H9 (cell line): ENCODE measurements at regions not wholly inside any gene's neighbourhood (a gene's known extent, or its start where the extent isn't known, plus 50 kb on each side); places are given as distances from the start of the nearest gene placed in this dataset.

ENCODE experiments used
- DNase-seq: peaks from one replicate; pipeline ENCODE4 v3.0.0-alpha.2; 2017
- H2AFZ ChIP-seq: one replicate; pipeline ENCODE4 v1.6.1; 2013; ENCODE audit warnings: mild to moderate bottlenecking, low read length, control low read depth, moderate library complexity
- H2AK5ac ChIP-seq: 2 replicates; pipeline ENCODE4 v1.6.1; 2013; ENCODE audit warnings: low read length, control low read depth, mixed read lengths; ENCODE audit not compliant: insufficient read length
- H2BK120ac ChIP-seq: one replicate; pipeline ENCODE4 v1.6.1; 2013; ENCODE audit warnings: low read depth, mild to moderate bottlenecking, low read length, control low read depth, inconsistent platforms; ENCODE audit not compliant: poor library complexity, severe bottlenecking
- H2BK12ac ChIP-seq: 2 replicates; pipeline ENCODE4 v1.6.1; 2013; ENCODE audit warnings: low read length, control low read depth, mixed read lengths, low read depth; ENCODE audit not compliant: insufficient read length
- H2BK15ac ChIP-seq: 2 replicates; pipeline ENCODE4 v1.6.1; 2013; ENCODE audit warnings: low read depth, low read length, control low read depth
- H2BK20ac ChIP-seq: one replicate; pipeline ENCODE4 v1.6.1; 2013; ENCODE audit warnings: low read depth, mild to moderate bottlenecking, low read length, control low read depth, inconsistent platforms; ENCODE audit not compliant: poor library complexity, severe bottlenecking
- H2BK5ac ChIP-seq: 2 replicates; pipeline ENCODE4 v1.6.1; 2013; ENCODE audit warnings: low read length, control low read depth, mixed read lengths; ENCODE audit not compliant: insufficient read length
- H3K14ac ChIP-seq: 2 replicates; pipeline ENCODE4 v1.6.1; 2013; ENCODE audit warnings: low read length, control low read depth; ENCODE audit not compliant: insufficient read depth
- H3K18ac ChIP-seq: 2 replicates; pipeline ENCODE4 v1.6.1; 2013; ENCODE audit warnings: low read depth, mild to moderate bottlenecking, mixed read lengths, low read length, control low read depth; ENCODE audit not compliant: insufficient read length
- H3K23ac ChIP-seq: 2 replicates; pipeline ENCODE4 v1.6.1; 2013; ENCODE audit warnings: low read length, control low read depth, mixed read lengths, low read depth; ENCODE audit not compliant: insufficient read length
- H3K23me2 ChIP-seq: 2 replicates; pipeline ENCODE4 v1.6.1; 2013; ENCODE audit warnings: low read depth, mild to moderate bottlenecking, mixed read lengths, low read length, control low read depth; ENCODE audit not compliant: insufficient read length, poor library complexity, severe bottlenecking
- H3K27ac ChIP-seq: 2 replicates; pipeline ENCODE4 v1.5.1; 2013; ENCODE audit warnings: low read length, control low read depth, mixed read lengths, low read depth; ENCODE audit not compliant: insufficient read length
- H3K27me3 ChIP-seq: 2 replicates; pipeline ENCODE4 v1.6.1; 2013; ENCODE audit warnings: low read length, control low read depth, inconsistent platforms; ENCODE audit not compliant: insufficient read depth
- H3K4ac ChIP-seq: 2 replicates; pipeline ENCODE4 v1.6.1; 2013; ENCODE audit warnings: low read depth, mild to moderate bottlenecking, control low read depth, inconsistent platforms, low read length, moderate library complexity
- H3K4me1 ChIP-seq: 2 replicates; pipeline ENCODE4 v1.6.1; 2013; ENCODE audit warnings: low read length, control low read depth, inconsistent platforms; ENCODE audit not compliant: insufficient read depth
- H3K4me2 ChIP-seq: 2 replicates; pipeline ENCODE4 v1.6.1; 2013; ENCODE audit warnings: low read length, control low read depth, mixed read lengths; ENCODE audit not compliant: insufficient read length, insufficient read depth
- H3K56ac ChIP-seq: 2 replicates; pipeline ENCODE4 v1.6.1; 2013; ENCODE audit warnings: low read depth, mild to moderate bottlenecking, mixed read lengths, low read length, control low read depth; ENCODE audit not compliant: insufficient read length
- H3K79me1 ChIP-seq: 2 replicates; pipeline ENCODE4 v1.6.1; 2013; ENCODE audit warnings: low read depth, mild to moderate bottlenecking, moderate library complexity, low read length, control low read depth, inconsistent platforms; ENCODE audit not compliant: insufficient read depth, poor library complexity, severe bottlenecking
- H3K79me2 ChIP-seq: 2 replicates; pipeline ENCODE4 v1.6.1; 2013; ENCODE audit warnings: low read length, control low read depth, inconsistent platforms; ENCODE audit not compliant: insufficient read depth
- H3K9ac ChIP-seq: 2 replicates; pipeline ENCODE4 v1.6.1; 2013; ENCODE audit warnings: low read length, control low read depth, mixed read lengths; ENCODE audit not compliant: insufficient read length; ENCODE audit errors: extremely low read depth
- H3K9me3 ChIP-seq: one replicate; pipeline ENCODE4 v1.6.1; 2013; ENCODE audit warnings: low read depth, low read length, inconsistent platforms; ENCODE audit not compliant: control insufficient read depth
- H3T11ph ChIP-seq: one replicate; pipeline ENCODE4 v1.6.1; 2013; ENCODE audit warnings: mild to moderate bottlenecking, low read length, control low read depth, inconsistent platforms
- H4K20me1 ChIP-seq: one replicate; pipeline ENCODE4 v1.6.1; 2013; ENCODE audit not compliant: control insufficient read depth, insufficient read length, insufficient read depth
- H4K5ac ChIP-seq: 2 replicates; pipeline ENCODE4 v1.6.1; 2013; ENCODE audit warnings: low read depth, mild to moderate bottlenecking, mixed read lengths, low read length, control low read depth; ENCODE audit not compliant: insufficient read length
- H4K8ac ChIP-seq: replicated peaks from 2 replicates; pipeline ENCODE4 v1.6.1; 2013; ENCODE audit warnings: low read length, control low read depth, mixed read lengths, low read depth; ENCODE audit not compliant: insufficient read length
- H4K91ac ChIP-seq: 2 replicates; pipeline ENCODE4 v1.6.1; 2013; ENCODE audit warnings: low read depth, mild to moderate bottlenecking, moderate library complexity, mixed read lengths, low read length, control low read depth; ENCODE audit not compliant: insufficient read length
- H3K27ac Mint-ChIP-seq, 3 experiments: 2 replicates in 2 of 3; 3 replicates in 1 of 3; pipeline ENCODE4 v1.8.0; 2020 to 2021; ENCODE audit warnings: mixed read lengths in 3 of 3, mild to moderate bottlenecking in 1 of 3, moderate library complexity in 1 of 3
- H3K27me3 Mint-ChIP-seq: 2 replicates; pipeline ENCODE4 v1.8.0; 2021; ENCODE audit warnings: low read depth, mild to moderate bottlenecking, moderate library complexity, mixed read lengths
- H3K36me3 Mint-ChIP-seq, 3 experiments: 2 replicates in 2 of 3; 3 replicates in 1 of 3; pipeline ENCODE4 v1.8.0; 2020 to 2021; ENCODE audit warnings: low read depth in 3 of 3, mixed read lengths in 3 of 3; ENCODE audit not compliant: insufficient read depth in 1 of 3
- H3K4me1 Mint-ChIP-seq, 2 experiments: 2 replicates each; pipeline ENCODE4 v1.8.0; 2020; ENCODE audit warnings: mixed read lengths in 2 of 2
- H3K4me3 Mint-ChIP-seq, 2 experiments: 2 replicates in 1 of 2; 3 replicates in 1 of 2; pipeline ENCODE4 v1.8.0; 2020 to 2021; ENCODE audit warnings: mild to moderate bottlenecking in 2 of 2, mixed read lengths in 2 of 2, moderate library complexity in 1 of 2
- H3K9me3 Mint-ChIP-seq, 2 experiments: 2 replicates in 1 of 2; 3 replicates in 1 of 2; pipeline ENCODE4 v1.8.0; 2020; ENCODE audit warnings: mild to moderate bottlenecking in 2 of 2, mixed read lengths in 2 of 2, moderate library complexity in 1 of 2
- CTCF ChIP-seq: fragments of 200-600 bp; sonication (generic); conservative IDR thresholded peaks from 3 replicates; pipeline ENCODE4 v1.8.0; 2021; ENCODE audit warnings: antibody characterized with exemption, mild to moderate bottlenecking
- WGBS: extraction: QIAGEN DNeasy Blood & Tissue Kit; methylation state at CpG from one replicate; pipeline ENCODE4 v1.1.7; 2013; ENCODE audit warnings: missing lambda C conversion rate, low lambda C conversion rate, mixed read lengths; ENCODE audit not compliant: insufficient read length; ENCODE audit errors: extremely low coverage; 5-methylcytosine and 5-hydroxymethylcytosine counted together

GRCh38 chr18:77821892-77822291 lies 572.2 kb downstream of the GALR1 start:
- H2BK15ac ChIP-seq, result no peak overlapping the region
- no peak overlapping the region for H4K5ac ChIP-seq
- Mint-ChIP-seq H3K36me3 (peaks cover 0 to 6% (median 4%) of the 10 kb centered on the region in 3 experiments; a peak in 5 of 7 replicates), H3K9me3 (peaks cover 3 to 4% of the 10 kb centered on the region in 2 experiments; a peak in 4 of 5 replicates), H3K27me3 (no peaks in the 10 kb centered on the region; the same call in 1 of the 2 replicates), H3K27ac (no peak overlapping the region), H3K4me3 (no peak overlapping the region), H3K4me1 (peaks cover 2 to 3% of the 10 kb centered on the region in 2 experiments; a peak in 2 of 4 replicates)
- no peak overlapping the region for H3K9ac ChIP-seq
- no peaks in the 10 kb centered on the region for H3K79me2 ChIP-seq
- no peak overlapping the region for H3K23ac ChIP-seq
- H2BK120ac ChIP-seq, result no peak overlapping the region
- H3K14ac ChIP-seq, result no peak overlapping the region
- no peak overlapping the region for H2BK5ac ChIP-seq
- H3K4me2 ChIP-seq, result no peak overlapping the region
- no peak overlapping the region for H4K91ac ChIP-seq
- H3K9me3 ChIP-seq, result no peaks in the 10 kb centered on the region
- no peaks in the 10 kb centered on the region for H4K20me1 ChIP-seq
- no peak for TF ChIP-seq CTCF
- no peak overlapping the region for H2AK5ac ChIP-seq
- no peak overlapping the region for H3K4ac ChIP-seq
- H4K8ac ChIP-seq, result no peak overlapping the region
- DNase-seq, result no peak
- H2AFZ ChIP-seq, result no peak overlapping the region
- H3K27ac ChIP-seq, result no peak overlapping the region
- no peaks in the 10 kb centered on the region for H3K27me3 ChIP-seq
- H2BK20ac ChIP-seq, result no peak overlapping the region
- H3T11ph ChIP-seq, result no peak overlapping the region
- no CpG with 5 or more reads among the region's 7 CpGs for WGBS
- no peak overlapping the region for H3K18ac ChIP-seq
- no peaks in the 10 kb centered on the region for H3K4me1 ChIP-seq
- no peak overlapping the region for H3K56ac ChIP-seq
- H3K79me1 ChIP-seq, result no peaks in the 10 kb centered on the region
- H3K23me2 ChIP-seq, result no peaks in the 10 kb centered on the region
- no peak overlapping the region for H2BK12ac ChIP-seq
